Endothelial cell of umbilical vein (primary cell): ENCODE measurements at regions not wholly inside any gene's neighbourhood (a gene's known extent, or its start where the extent isn't known, plus 50 kb on each side); places are given as distances from the start of the nearest gene placed in this dataset.

Source experiments
- BruUV-seq: library from RNA; stranded (reverse); fragments of 400-500 nt; replicated peaks from 2 replicates; lab custom pipeline; 2021; lab: Mats Ljungman, UMichigan
- CTCF ChIA-PET: fragments of 300-600, 350-600 bp; sonication (Branson Sonifier 250); formaldehyde crosslinking; loops from one replicate; lab custom pipeline; 2021; ENCODE audit warnings: antibody characterized with exemption, inconsistent platforms; lab: Charles Lee
- POLR2A ChIA-PET: fragments of 300-600, 350-600 bp; sonication (Branson Sonifier 250); formaldehyde crosslinking; loops from one replicate; lab custom pipeline; 2021; ENCODE audit warnings: antibody characterized with exemption, inconsistent platforms; lab: Charles Lee
- DNase-seq: peaks from one replicate; pipeline ENCODE4 v3.0.0-alpha.2; 2011; ENCODE audit warnings: low read depth, low spot score
- FAIRE-seq: peaks from 2 replicates; lab custom pipeline; 2011; peaks lifted over from hg19 to GRCh38; lab: Jason Lieb, UNC
- H2AFZ ChIP-seq: 2 replicates; pipeline ENCODE4 v1.6.0; 2012; ENCODE audit warnings: low read depth, low read length, control low read depth, inconsistent platforms
- H3K27ac ChIP-seq: 2 replicates; pipeline ENCODE4 v1.5.1; 2011; ENCODE audit warnings: low read depth, mild to moderate bottlenecking, control low read depth, low read length, moderate library complexity; ENCODE audit not compliant: insufficient read depth
- H3K27me3 ChIP-seq, 2 experiments: 2 replicates each; pipeline versions ENCODE4 v1.6.0 to v1.6.1; 2011; ENCODE audit warnings: low read length in 2 of 2, mixed read lengths in 1 of 2; ENCODE audit not compliant: control insufficient read depth in 2 of 2, insufficient read depth in 2 of 2
- H3K36me3 ChIP-seq, 2 experiments: 2 replicates in 1 of 2; 3 replicates in 1 of 2; pipeline ENCODE4 v1.5.1; 2011; ENCODE audit warnings: low read length in 2 of 2, mild to moderate bottlenecking in 1 of 2, moderate library complexity in 1 of 2; ENCODE audit not compliant: control insufficient read depth in 2 of 2, insufficient read depth in 2 of 2; ENCODE audit errors: extremely low read depth in 1 of 2
- H3K4me1 ChIP-seq: 3 replicates; pipeline ENCODE4 v1.5.1; 2011; ENCODE audit warnings: mild to moderate bottlenecking, low read length; ENCODE audit not compliant: control insufficient read depth, insufficient read depth; ENCODE audit errors: extremely low read depth
- H3K4me2 ChIP-seq: 2 replicates; pipeline ENCODE4 v1.6.1; 2011; ENCODE audit warnings: low read length, control low read depth, mixed read lengths; ENCODE audit not compliant: insufficient read depth
- H3K4me3 ChIP-seq, 3 experiments: fragments of 200-600 bp in 1 of 3; sonication (generic), shearing (Covaris generic) in 1 of 3; replicated peaks in 1 of 3; 2 replicates each; pipeline ENCODE4 v1.5.1; 2011 to 2016; ENCODE audit warnings: control low read depth in 3 of 3, low read length in 3 of 3, mild to moderate bottlenecking in 2 of 3, inconsistent platforms in 1 of 3, low read depth in 1 of 3, moderate library complexity in 1 of 3; ENCODE audit not compliant: insufficient read depth in 1 of 3
- H3K79me2 ChIP-seq: 2 replicates; pipeline ENCODE4 v1.6.0; 2012; ENCODE audit warnings: low read length, inconsistent platforms; ENCODE audit not compliant: control insufficient read depth, insufficient read depth
- H3K9ac ChIP-seq: replicated peaks from 2 replicates; pipeline ENCODE3; 2011; ENCODE audit warnings: low read length, control low read depth; ENCODE audit not compliant: insufficient read depth; ENCODE audit errors: extremely low read depth
- H3K9me1 ChIP-seq: replicated peaks from 3 replicates; pipeline ENCODE4 v1.6.0; 2011; ENCODE audit warnings: mild to moderate bottlenecking, low read length; ENCODE audit not compliant: control insufficient read depth, insufficient read depth; ENCODE audit errors: extremely low read depth
- H3K9me3 ChIP-seq: replicated peaks from 2 replicates; pipeline ENCODE4 v1.5.1; 2012; ENCODE audit warnings: low read length, inconsistent platforms; ENCODE audit not compliant: control insufficient read depth, insufficient read depth
- H4K20me1 ChIP-seq: replicated peaks from 2 replicates; pipeline ENCODE3; 2011; ENCODE audit warnings: mild to moderate bottlenecking, low read length; ENCODE audit not compliant: control insufficient read depth, insufficient read depth; ENCODE audit errors: extremely low read depth
- EZH2 ChIP-seq: IDR thresholded peaks from 2 replicates; pipeline ENCODE4 v1.6.1; 2012; ENCODE audit warnings: borderline replicate concordance, low read depth, mild to moderate bottlenecking, moderate library complexity, low read length, inconsistent platforms; ENCODE audit not compliant: severe bottlenecking
- FOS ChIP-seq: IDR thresholded peaks from 2 replicates; pipeline ENCODE4 v1.6.1; 2011; ENCODE audit warnings: mild to moderate bottlenecking, low read length, moderate library complexity, borderline replicate concordance; ENCODE audit not compliant: insufficient read depth
- GATA2 ChIP-seq: IDR thresholded peaks from 2 replicates; pipeline ENCODE4 v1.7.0; 2011; ENCODE audit warnings: low read depth, mild to moderate bottlenecking, moderate library complexity, mixed read lengths, low read length; ENCODE audit not compliant: insufficient read length, insufficient read depth
- JUN ChIP-seq: IDR thresholded peaks from 2 replicates; pipeline ENCODE4 v1.6.1; 2011; ENCODE audit warnings: borderline replicate concordance, low read depth; ENCODE audit not compliant: insufficient read length, insufficient read depth
- MYC ChIP-seq: IDR thresholded peaks from one replicate; pipeline ENCODE4 v1.6.1; 2011; ENCODE audit warnings: mild to moderate bottlenecking, low read depth, low read length
- POLR2A ChIP-seq: IDR thresholded peaks from 2 replicates; pipeline ENCODE4 v1.6.1; 2012; ENCODE audit warnings: low read depth, mild to moderate bottlenecking, control low read depth, low read length
- POLR2AphosphoS5 ChIP-seq: IDR thresholded peaks from 2 replicates; pipeline ENCODE4 v1.6.1; 2012; ENCODE audit warnings: low read depth, mild to moderate bottlenecking, control low read depth, low read length, moderate library complexity; ENCODE audit not compliant: insufficient read depth
- dilution Hi-C: fragments of 300-500 bp; cut with MboI; formaldehyde crosslinking; loops from one replicate; pipeline ENCODE4 v1.15.0; 2019; ENCODE audit warnings: low sequenced_read_pairs; ENCODE audit not compliant: extremely low pct_ligation_motif_present
- intact Hi-C: fragments of 100-400 bp; cut with micrococcal nuclease; formaldehyde crosslinking; loops from one replicate; pipeline ENCODE4 v1.10.0; 2022
- TF ChIP-seq, protein P1 (sequence below), 2 donors: IDR thresholded peaks; 1 replicate in 1 of 2; 2 replicates in 1 of 2; pipeline ENCODE4 v1.5.1; 2011; ENCODE audit warnings: low read length in 2 of 2, mild to moderate bottlenecking in 2 of 2, moderate library complexity in 2 of 2, control low read depth in 1 of 2, inconsistent platforms in 1 of 2, low read depth in 1 of 2; ENCODE audit not compliant: insufficient read depth in 1 of 2; ENCODE audit errors: extremely low read depth in 1 of 2
- TF ChIP-seq, protein P2 (sequence below): IDR thresholded peaks from 2 replicates; pipeline ENCODE4 v1.6.1; 2011; ENCODE audit not compliant: insufficient read depth, insufficient read length

DNA sequence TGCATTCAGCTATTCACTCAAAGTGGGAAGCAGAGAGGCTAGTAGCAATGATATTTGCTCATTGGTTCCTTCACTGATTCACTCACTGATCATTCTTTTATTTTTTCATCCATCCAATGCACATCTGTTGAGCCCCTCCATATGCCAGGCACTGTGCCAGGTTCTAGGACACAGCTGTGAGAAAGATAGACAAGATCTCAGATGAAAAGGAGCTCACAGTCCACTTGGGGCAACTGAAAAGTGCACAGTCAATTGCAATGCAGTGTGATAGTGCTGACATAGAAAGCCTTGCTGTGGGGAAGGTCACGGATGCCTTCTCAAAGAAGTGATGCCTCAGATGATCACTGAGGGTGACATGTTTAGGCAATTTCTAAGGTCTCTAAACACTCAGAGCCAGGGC is 262.3 kb downstream of the PTEN start:
- Histone ChIP-seq H3K36me3 (no peaks in the 10 kb centered on the region), H2AFZ (no peak overlapping the region), H3K9me1 (no peaks in the 10 kb centered on the region), H4K20me1 (no peaks in the 10 kb centered on the region), H3K9me3 (no peaks in the 10 kb centered on the region), H3K4me3 (no peak overlapping the region), H3K4me1 (no peaks in the 10 kb centered on the region), H3K27me3 (no peaks in the 10 kb centered on the region), H3K79me2 (no peaks in the 10 kb centered on the region), H3K27ac (no peak overlapping the region), H3K9ac (no peak overlapping the region), H3K4me2 (no peak overlapping the region)
- intact Hi-C loops = no loop called here
- dilution Hi-C loops = no loop called here
- ChIA-PET CTCF (no interaction called here), POLR2A (no interaction called here)
- TF ChIP-seq POLR2A = no peak
- no peak for TF ChIP-seq EZH2
- TF ChIP-seq POLR2AphosphoS5 = no peak
- no peak for TF ChIP-seq JUN
- no peak for TF ChIP-seq FOS
- TF ChIP-seq, protein P1, sequence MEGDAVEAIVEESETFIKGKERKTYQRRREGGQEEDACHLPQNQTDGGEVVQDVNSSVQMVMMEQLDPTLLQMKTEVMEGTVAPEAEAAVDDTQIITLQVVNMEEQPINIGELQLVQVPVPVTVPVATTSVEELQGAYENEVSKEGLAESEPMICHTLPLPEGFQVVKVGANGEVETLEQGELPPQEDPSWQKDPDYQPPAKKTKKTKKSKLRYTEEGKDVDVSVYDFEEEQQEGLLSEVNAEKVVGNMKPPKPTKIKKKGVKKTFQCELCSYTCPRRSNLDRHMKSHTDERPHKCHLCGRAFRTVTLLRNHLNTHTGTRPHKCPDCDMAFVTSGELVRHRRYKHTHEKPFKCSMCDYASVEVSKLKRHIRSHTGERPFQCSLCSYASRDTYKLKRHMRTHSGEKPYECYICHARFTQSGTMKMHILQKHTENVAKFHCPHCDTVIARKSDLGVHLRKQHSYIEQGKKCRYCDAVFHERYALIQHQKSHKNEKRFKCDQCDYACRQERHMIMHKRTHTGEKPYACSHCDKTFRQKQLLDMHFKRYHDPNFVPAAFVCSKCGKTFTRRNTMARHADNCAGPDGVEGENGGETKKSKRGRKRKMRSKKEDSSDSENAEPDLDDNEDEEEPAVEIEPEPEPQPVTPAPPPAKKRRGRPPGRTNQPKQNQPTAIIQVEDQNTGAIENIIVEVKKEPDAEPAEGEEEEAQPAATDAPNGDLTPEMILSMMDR (IDR thresholded peaks at IDR 0.05; ENCODE audit: extremely low read depth in 1 of 2, insufficient read depth in 1 of 2, low read depth in 1 of 2, low read length in 2 of 2) = no peak
- TF ChIP-seq, protein P2, sequence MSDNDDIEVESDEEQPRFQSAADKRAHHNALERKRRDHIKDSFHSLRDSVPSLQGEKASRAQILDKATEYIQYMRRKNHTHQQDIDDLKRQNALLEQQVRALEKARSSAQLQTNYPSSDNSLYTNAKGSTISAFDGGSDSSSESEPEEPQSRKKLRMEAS = no peak
- TF ChIP-seq MYC = no peak
- no peak for TF ChIP-seq GATA2
- FAIRE-seq (no peak), DNase-seq (no peak)
- no TSS peak for BruUV-seq
